GM19238 (cell line): ENCODE measurements at regions not wholly inside any gene's neighbourhood (a gene's known extent, or its start where the extent isn't known, plus 50 kb on each side); places are given as distances from the start of the nearest gene placed in this dataset.

Experiments
- DNase-seq: peaks from one replicate; pipeline ENCODE4 v3.0.0; 2011; ENCODE audit warnings: low spot score; ENCODE audit not compliant: insufficient read length

GRCh38 chr2:133809485-133809884 lies 241.2 kb upstream of the NCKAP5 start:
- no peak for DNase-seq

GRCh38 chr2:133810559-133810958 lies 242.3 kb upstream of the NCKAP5 start:
- DNase-seq = no peak

- DNase-seq = no peak
Measured at GRCh38 chr2:133811409-133812125, 243.3 kb upstream of the NCKAP5 start.

- DNase-seq = no peak
Measured at GRCh38 chr2:133812826-133813617, 244.8 kb upstream of the NCKAP5 start.

GRCh38 chr2:133814890-133815289 lies 246.6 kb upstream of the NCKAP5 start:
- DNase-seq = no peak

GRCh38 chr2:133816037-133816436 lies 247.8 kb upstream of the NCKAP5 start:
- DNase-seq = no peak

GRCh38 chr2:133817680-133818566 lies 249.7 kb upstream of the NCKAP5 start:
- no peak for DNase-seq

- DNase-seq = no peak
Measured at GRCh38 chr2:133818661-133819060, 250.4 kb upstream of the NCKAP5 start.

- no peak for DNase-seq
Measured at GRCh38 chr2:133819906-133820305, 251.6 kb upstream of the NCKAP5 start.

GRCh38 chr2:133821107-133821760 lies 253.0 kb upstream of the NCKAP5 start:
- no peak for DNase-seq

GRCh38 chr2:133822517-133823225 lies 254.4 kb upstream of the NCKAP5 start:
- DNase-seq = no peak

GRCh38 chr2:133823226-133823550 lies 254.9 kb upstream of the NCKAP5 start:
- no peak for DNase-seq

GRCh38 chr2:133824869-133825268 lies 256.6 kb upstream of the NCKAP5 start:
- DNase-seq = no peak

- no peak for DNase-seq
Measured at GRCh38 chr2:133825778-133826177, 257.5 kb upstream of the NCKAP5 start.

- no peak for DNase-seq
Measured at GRCh38 chr2:133828913-133829312, 260.6 kb upstream of the NCKAP5 start.

- DNase-seq = no peak
Measured at GRCh38 chr2:133829450-133830020, 261.3 kb upstream of the NCKAP5 start.

- DNase-seq = no peak
Measured at GRCh38 chr2:133833746-133834145, 265.5 kb upstream of the NCKAP5 start.

- DNase-seq = no peak
Measured at GRCh38 chr2:133835821-133836619, 267.8 kb upstream of the NCKAP5 start.

- no peak for DNase-seq
Measured at GRCh38 chr2:133836691-133837345, 268.6 kb upstream of the NCKAP5 start.
